ENCODE measurements at regions not wholly inside any gene's neighbourhood (a gene's known extent, or its start where the extent isn't known, plus 50 kb on each side); places are given as distances from the start of the nearest gene placed in this dataset.
"Not testable (repeated sequence)": the region's sequence is repeated elsewhere in the genome, so short reads cannot be mapped to it uniquely, and the experiment has no call there.

- WGBS (ENCODE audit: low lambda C conversion rate): 8% methylated on average over 5 of the region's 6 CpGs
- ATAC-seq: no peak
- no peak for DNase-seq (ENCODE audit: low spot score)
- intact Hi-C loops (cut with micrococcal nuclease; ENCODE audit: unreplicated experiment) (no loop called here), in situ Hi-C loops (cut with HindIII; ENCODE audit: extremely low pct_ligation_motif_present, low pct_unique_long_range_greater_than_20kb) (no loop called here)
- Histone ChIP-seq H3K27ac (ENCODE audit: extremely low read length, insufficient read depth, low read length) (no peak overlapping the region), H3K9ac (ENCODE audit: insufficient read depth, low read depth, low read length) (no peak overlapping the region), H3K79me2 (ENCODE audit: insufficient read depth, low read length) (no peaks in the 10 kb centered on the region), H3K27me3 (ENCODE audit: control insufficient read depth in 1 of 2, insufficient read depth in 2 of 2, low read length in 2 of 2) (no peaks in the 10 kb centered on the region), H3K4me2 (ENCODE audit: low read depth, low read length) (no peak overlapping the region), H2AFZ (ENCODE audit: low read length) (no peak overlapping the region), H3K4me1 (ENCODE audit: insufficient read depth, low read length) (no peaks in the 10 kb centered on the region), H3K36me3 (replicated peaks in 1 of 2; ENCODE audit: control insufficient read depth in 1 of 2, insufficient read depth in 2 of 2, low read length in 2 of 2) (no peaks in the 10 kb centered on the region), H3K9me3 (ENCODE audit: low read length) (no peaks in the 10 kb centered on the region), H4K20me1 (ENCODE audit: insufficient read depth, low read length) (no peaks in the 10 kb centered on the region), H3K4me3 (replicated peaks in 1 of 3; ENCODE audit: insufficient read depth in 1 of 3, low read depth in 2 of 3, low read length in 3 of 3) (no peak overlapping the region)
- CTCF ChIA-PET (ENCODE audit: low intra/inter-chr PET ratio, low total read pairs): no interaction called here
- POLR2A ChIA-PET: no interaction called here
- BruUV-seq (replicated peaks): no TSS peak
- TF ChIP-seq ASH2L (IDR thresholded peaks at IDR 0.05; ENCODE audit: insufficient read length, low read depth, low read length) (no peak), RAD21 (CRISPR knock-in tag; IDR thresholded peaks at IDR 0.05) (no peak), GTF3A (CRISPR knock-in tag; conservative IDR thresholded peaks at IDR 0.05) (no peak), CCAR2 (optimal IDR thresholded peaks at IDR 0.05; ENCODE audit: low read depth, low read length) (no peak), FOSL2 (CRISPR knock-in tag; IDR thresholded peaks at IDR 0.05) (no peak), ZNF251 (CRISPR knock-in tag; IDR thresholded peaks at IDR 0.05) (no peak), XBP1 (CRISPR knock-in tag; IDR thresholded peaks at IDR 0.05) (no peak)
- FAIRE-seq: no peak
These were observed 212.5 kb upstream of the GRIK2 start for GRCh38 chr6:101181006-101181405.

GRCh38 chr6:101188285-101188798 lies 205.2 kb upstream of the GRIK2 start:
- intact Hi-C loops (cut with micrococcal nuclease; ENCODE audit: unreplicated experiment); H2AFZ ChIP-seq (ENCODE audit: low read length); H3K36me3 ChIP-seq (replicated peaks in 1 of 2; ENCODE audit: control insufficient read depth in 1 of 2, insufficient read depth in 2 of 2, low read length in 2 of 2); CTCF ChIA-PET (ENCODE audit: low intra/inter-chr PET ratio, low total read pairs); FAIRE-seq; H3K4me1 ChIP-seq (ENCODE audit: insufficient read depth, low read length); ATAC-seq; in situ Hi-C loops (cut with HindIII; ENCODE audit: extremely low pct_ligation_motif_present, low pct_unique_long_range_greater_than_20kb); H3K9me3 ChIP-seq (ENCODE audit: low read length); H4K20me1 ChIP-seq (ENCODE audit: insufficient read depth, low read length); H3K27me3 ChIP-seq (ENCODE audit: control insufficient read depth in 1 of 2, insufficient read depth in 2 of 2, low read length in 2 of 2); H3K4me3 ChIP-seq (replicated peaks in 1 of 3; ENCODE audit: insufficient read depth in 1 of 3, low read depth in 2 of 3, low read length in 3 of 3); DNase-seq (ENCODE audit: low spot score); H3K79me2 ChIP-seq (ENCODE audit: insufficient read depth, low read length); H3K9ac ChIP-seq (ENCODE audit: insufficient read depth, low read depth, low read length); BruUV-seq (replicated peaks); H3K27ac ChIP-seq (ENCODE audit: extremely low read length, insufficient read depth, low read length); POLR2A ChIA-PET; H3K4me2 ChIP-seq (ENCODE audit: low read depth, low read length); TF ChIP-seq FOXA1 (IDR thresholded peaks at IDR 0.05): not testable (repeated sequence)
- 30% methylated on average over 10 of the region's 12 CpGs for WGBS (ENCODE audit: low lambda C conversion rate)
- TF ChIP-seq FOXA3 (CRISPR knock-in tag; IDR thresholded peaks at IDR 0.05) (peak; percentile 52; the same call in 1 of the 2 replicates), ARID5B (CRISPR knock-in tag; IDR thresholded peaks at IDR 0.05) (0 out of 2 replicates have a peak, but pooled peaks have one; percentile 16), FOXA1 (CRISPR knock-in tag; IDR thresholded peaks at IDR 0.05) (peak; percentile 77), SIX4 (CRISPR knock-in tag; IDR thresholded peaks at IDR 0.05) (peak; percentile 93), ZMYM4 (CRISPR knock-in tag; IDR thresholded peaks at IDR 0.05) (peak; percentile 31; the same call in 1 of the 2 replicates), ZNF281 (CRISPR knock-in tag; IDR thresholded peaks at IDR 0.05; ENCODE audit: borderline replicate concordance) (peak; percentile 86)
